ENCODE measurements at regions not wholly inside any gene's neighbourhood (a gene's known extent, or its start where the extent isn't known, plus 50 kb on each side); places are given as distances from the start of the nearest gene placed in this dataset.

- no peak for TF ChIP-seq RAD21 (IDR thresholded peaks at IDR 0.05 in 1 of 2, conservative IDR thresholded peaks at IDR 0.05 in 1 of 2; ENCODE audit: low read depth in 2 of 2, low read length in 2 of 2)
- no peak for TF ChIP-seq RXRA (IDR thresholded peaks at IDR 0.05; ENCODE audit: insufficient read depth, low read depth, low read length)
- no peak for TF ChIP-seq CTCF (IDR thresholded peaks at IDR 0.05; ENCODE audit: control extremely low read depth in 1 of 3, insufficient read depth in 1 of 3, low read depth in 1 of 3, low read length in 3 of 3)
- no peak for TF ChIP-seq YY1 (IDR thresholded peaks at IDR 0.05; ENCODE audit: low read depth, low read length)
- TF ChIP-seq BACH1 (IDR thresholded peaks at IDR 0.05; ENCODE audit: low read length), result no peak
- no peak for TF ChIP-seq JUN (IDR thresholded peaks at IDR 0.05; ENCODE audit: low read depth, low read length)
- no peak for TF ChIP-seq POLR2AphosphoS5 (IDR thresholded peaks at IDR 0.05; ENCODE audit: low read depth, low read length)
- no peak for TF ChIP-seq KDM1A (IDR thresholded peaks at IDR 0.05; ENCODE audit: borderline replicate concordance, low read length)
Observed at GRCh38 chr18:40685219-40685618, 1269.8 kb upstream of the PIK3C3 start.

All from H1 (cell line).